Heart left ventricle (tissue), 16 donors: ENCODE measurements at regions not wholly inside any gene's neighbourhood (a gene's known extent, or its start where the extent isn't known, plus 50 kb on each side); places are given as distances from the start of the nearest gene placed in this dataset.

Source experiments
- ATAC-seq, 4 donors: fragments of 200-7000 bp; cut with Tn5 transposase; one replicate each; pipeline ENCODE4 v1.9.1; 2020 to 2022; ENCODE audit warnings: moderate library complexity in 4 of 4, mild to moderate bottlenecking in 3 of 4, moderate number of reproducible peaks in 1 of 4
- DNase-seq, 5 donors: peaks; one replicate each; pipeline ENCODE4 v3.0.0-alpha.2; 2020
- H3K27ac ChIP-seq, 12 donors: fragments of 200-600 bp; sonication (generic) in 4 of 12; one replicate each; pipeline versions ENCODE4 v1.5.0 to v1.8.0; 2016 to 2022; ENCODE audit warnings: mild to moderate bottlenecking in 2 of 12
- H3K27me3 ChIP-seq, 9 donors: fragments of 200-600 bp; sonication (generic) in 2 of 9; one replicate each; pipeline versions ENCODE4 v1.5.1 to v1.8.0; 2016 to 2022; ENCODE audit warnings: mild to moderate bottlenecking in 3 of 9
- H3K36me3 ChIP-seq, 9 donors: fragments of 200-600 bp; sonication (generic) in 2 of 9; one replicate each; pipeline versions ENCODE4 v1.5.0 to v1.8.0; 2018 to 2022; ENCODE audit warnings: mild to moderate bottlenecking in 2 of 9
- H3K4me1 ChIP-seq, 12 donors: fragments of 200-600 bp; sonication (generic) in 4 of 12; one replicate each; pipeline versions ENCODE4 v1.5.0 to v1.8.0; 2016 to 2022; ENCODE audit warnings: mild to moderate bottlenecking in 3 of 12
- H3K4me3 ChIP-seq, 12 donors: fragments of 200-600 bp; sonication (generic) in 4 of 12; one replicate each; pipeline versions ENCODE4 v1.5.0 to v1.8.0; 2017 to 2022; ENCODE audit warnings: mild to moderate bottlenecking in 9 of 12, moderate library complexity in 4 of 12
- H3K9me3 ChIP-seq, 12 donors: fragments of 200-600 bp; sonication (generic) in 4 of 12; one replicate each; pipeline versions ENCODE4 v1.5.0 to v1.8.0; 2016 to 2022; ENCODE audit warnings: mild to moderate bottlenecking in 1 of 12
- CTCF ChIP-seq, 12 donors: fragments of 200-600 bp; sonication (generic) in 4 of 12; IDR thresholded peaks; one replicate each; pipeline versions ENCODE4 v1.5.0 to v1.8.0; 2018 to 2022; ENCODE audit warnings: antibody characterized with exemption in 12 of 12, mild to moderate bottlenecking in 5 of 12
- POLR2A ChIP-seq, 2 donors: fragments of 450-650 bp; IDR thresholded peaks; one replicate each; pipeline ENCODE4 v1.6.1; 2017; ENCODE audit warnings: antibody characterized with exemption in 2 of 2, mild to moderate bottlenecking in 2 of 2, moderate library complexity in 2 of 2
- WGBS, 4 donors: extraction: QIAGEN DNeasy Blood & Tissue Kit in 2 of 4; methylation state at CpG; one replicate each; pipeline versions ENCODE4 v1.1.5 to v1.1.7; 2013 to 2018; 5-methylcytosine and 5-hydroxymethylcytosine counted together
- intact Hi-C, 10 donors: fragments of 100-400 bp; cut with DNase I; formaldehyde crosslinking; loops; one replicate each; pipeline versions ENCODE4 v1.11.1 to v1.14.2; 2022
- donor health status: ischemic (EF 13 %, LVEDD 7.1; RV severe dilation, severe dysfunction).
- donor health status: healthy with polysubstance abuse.
- donor health status: DM: no; HTN: yes; CAD: no.
- donor health status: DM: no; HTN: no; CAD: no.
- donor health status: ischemic (EF 25% LVEDD 6.9; RV normal size, moderate dysfunction).
- donor health status: ischemic (EF 25% LVEDD 5.7; RV mildly dilated, moderate dysfunction).
- donor health status: healthy.
- donor health status: DM: yes; HTN: yes; CAD: no.
- donor health status: ischemic (EF 35%, LVEDD 5.7; RV mildly dilated, moderate dysfunction).
- donor health status: nonischemic (EF 11% LVEDD 7.7; RV severe dilation, severe dysfunction).
- donor health status: DM: yes; HTN: yes; CAD: no.
- donor health status: PGD.
- donor health status: ischemic (EF 29% LVEDD 5.4; RV normal size, mild dysfunction).
- donor health status: nonischemic (EF 23%, LVEDD 6.1; RV moderate dilation, normal function).

- H3K9me3 ChIP-seq: peaks cover 0 to 4% (median 0%) of the 10 kb centered on the region in 12 donors
- H3K27ac ChIP-seq: no peak overlapping the region
- H3K4me1 ChIP-seq: peaks cover 0 to 16% (median 0%) of the 10 kb centered on the region in 12 donors
- WGBS, 4 donors: 78 to 82% (median 81%) methylated on average over 16 of the region's 16 CpGs
- H3K36me3 ChIP-seq: no peaks in the 10 kb centered on the region
- H3K27me3 ChIP-seq: peaks cover 10 to 57% (median 30%) of the 10 kb centered on the region in 9 donors
- H3K4me3 ChIP-seq: no peak overlapping the region
- no peak for TF ChIP-seq POLR2A (IDR thresholded peaks at IDR 0.05)
- no peak for TF ChIP-seq CTCF (IDR thresholded peaks at IDR 0.05)
- ATAC-seq (no peak), DNase-seq (no peak)
- intact Hi-C loops: no loop called here
Observed at GRCh38 chr7:152922318-152923081, 162.9 kb downstream of the ACTR3B start.

- intact Hi-C loops: no loop called here
- TF ChIP-seq CTCF (IDR thresholded peaks at IDR 0.05) (no peak), POLR2A (IDR thresholded peaks at IDR 0.05) (no peak)
- DNase-seq (no peak), ATAC-seq (no peak)
- Histone ChIP-seq H3K27me3 (peaks cover 10 to 57% (median 30%) of the 10 kb centered on the region in 9 donors), H3K4me3 (no peak overlapping the region), H3K36me3 (no peaks in the 10 kb centered on the region), H3K4me1 (peaks cover 0 to 16% (median 0%) of the 10 kb centered on the region in 12 donors), H3K27ac (no peak overlapping the region), H3K9me3 (peaks cover 0 to 4% (median 0%) of the 10 kb centered on the region in 12 donors)
- WGBS, 4 donors: 84 to 93% (median 92%) methylated on average over 8 to 12 of the region's 12 CpGs
Observed at GRCh38 chr7:152923711-152924110, 164.2 kb downstream of the ACTR3B start.

GRCh38 chr7:152924238-152924637 is 164.7 kb downstream of the ACTR3B start:
- intact Hi-C loops: no loop called here
- H3K4me1 ChIP-seq: peaks cover 0 to 16% (median 0%) of the 10 kb centered on the region in 12 donors
- TF ChIP-seq POLR2A (IDR thresholded peaks at IDR 0.05) (no peak), CTCF (IDR thresholded peaks at IDR 0.05) (no peak)
- WGBS, 4 donors: 65 to 75% (median 69%) methylated on average over 6 of the region's 6 CpGs
- peaks cover 0 to 4% (median 0%) of the 10 kb centered on the region in 12 donors for H3K9me3 ChIP-seq
- H3K36me3 ChIP-seq: no peaks in the 10 kb centered on the region
- no peak for ATAC-seq
- no peak for DNase-seq
- no peak overlapping the region for H3K27ac ChIP-seq
- no peak overlapping the region for H3K4me3 ChIP-seq
- peaks cover 10 to 57% (median 30%) of the 10 kb centered on the region in 9 donors for H3K27me3 ChIP-seq

GRCh38 chr7:152924826-152925411 is 165.4 kb downstream of the ACTR3B start:
- Histone ChIP-seq H3K4me3 (peak overlapping the region; percentile 9 to 54 (median 39)), H3K27me3 (peaks cover 10 to 57% (median 30%) of the 10 kb centered on the region in 9 donors), H3K27ac (no peak overlapping the region), H3K36me3 (no peaks in the 10 kb centered on the region), H3K9me3 (peaks cover 0 to 4% (median 0%) of the 10 kb centered on the region in 12 donors), H3K4me1 (peaks cover 0 to 16% (median 0%) of the 10 kb centered on the region in 12 donors)
- TF ChIP-seq POLR2A (IDR thresholded peaks at IDR 0.05) (no peak), CTCF (IDR thresholded peaks at IDR 0.05) (no peak)
- ATAC-seq: no peak
- intact Hi-C loops: no loop called here
- no peak for DNase-seq
- WGBS, 4 donors: 17 to 21% (median 21%) methylated on average over 30 to 33 of the region's 33 CpGs
